OCI-LY1 (cell line): ENCODE measurements at regions not wholly inside any gene's neighbourhood (a gene's known extent, or its start where the extent isn't known, plus 50 kb on each side); places are given as distances from the start of the nearest gene placed in this dataset.

ENCODE experiments used
- H2AFZ ChIP-seq: fragments of 200-600 bp; sonication (generic), shearing (Covaris generic); 2 replicates; pipeline ENCODE4 v1.6.0; 2014; ENCODE audit warnings: antibody characterized with exemption, mild to moderate bottlenecking, low read length
- H3F3A ChIP-seq: fragments of 200-600 bp; sonication (generic), shearing (Covaris generic); 2 replicates; pipeline ENCODE4 v1.6.0; 2014; ENCODE audit warnings: mild to moderate bottlenecking, antibody characterized with exemption, low read length, moderate library complexity; ENCODE audit not compliant: insufficient read depth
- H3K27ac ChIP-seq: fragments of 200-600 bp; sonication (generic); 2 replicates; pipeline ENCODE4 v1.5.1; 2014; ENCODE audit warnings: low read length, mixed run types, mild to moderate bottlenecking, low read depth; ENCODE audit not compliant: poor library complexity, severe bottlenecking
- H3K27me3 ChIP-seq: fragments of 200-600 bp; sonication (generic); 2 replicates; pipeline ENCODE4 v1.6.0; 2014; ENCODE audit warnings: antibody characterized with exemption, mild to moderate bottlenecking, low read length, moderate library complexity; ENCODE audit not compliant: insufficient read depth
- H3K36me3 ChIP-seq: fragments of 200-600 bp; sonication (generic); 2 replicates; pipeline ENCODE4 v1.6.1; 2014; ENCODE audit warnings: mild to moderate bottlenecking, antibody characterized with exemption, low read length, moderate library complexity, mixed read lengths; ENCODE audit not compliant: insufficient read depth
- H3K4me1 ChIP-seq: fragments of 200-600 bp; sonication (generic); 2 replicates; pipeline ENCODE4 v1.5.1; 2014; ENCODE audit warnings: mild to moderate bottlenecking, low read length, moderate library complexity; ENCODE audit not compliant: insufficient read depth, severe bottlenecking
- H3K4me2 ChIP-seq: fragments of 200-600 bp; sonication (generic), shearing (Covaris generic); 2 replicates; pipeline ENCODE4 v1.6.1; 2014; ENCODE audit warnings: low read length
- H3K4me3 ChIP-seq: fragments of 200-600 bp; sonication (generic); 2 replicates; pipeline ENCODE4 v1.5.1; 2014; ENCODE audit warnings: low read length, low read depth, mild to moderate bottlenecking, mixed read lengths; ENCODE audit not compliant: poor library complexity, severe bottlenecking
- H3K79me2 ChIP-seq: fragments of 200-600 bp; shearing (Covaris generic); 2 replicates; pipeline ENCODE4 v1.6.1; 2016; ENCODE audit warnings: mixed run types, low read length, mixed read lengths; ENCODE audit not compliant: insufficient read depth
- H3K9ac ChIP-seq: fragments of 200-600 bp; sonication (generic), shearing (Covaris generic); 2 replicates; pipeline ENCODE4 v1.6.1; 2014; ENCODE audit warnings: mild to moderate bottlenecking, low read length, mixed read lengths
- H3K9me2 ChIP-seq: fragments of 200-600 bp; sonication (generic), shearing (Covaris generic); 2 replicates; pipeline ENCODE4 v1.6.1; 2014; ENCODE audit warnings: low read depth, mild to moderate bottlenecking, low read length, mixed read lengths
- H3K9me3 ChIP-seq: fragments of 200-600 bp; shearing (Covaris generic); 2 replicates; pipeline ENCODE4 v1.6.1; 2014; ENCODE audit warnings: low read length, mixed read lengths
- H4K20me1 ChIP-seq: fragments of 200-600 bp; sonication (generic), shearing (Covaris generic); 2 replicates; pipeline ENCODE4 v1.6.0; 2016; ENCODE audit warnings: mild to moderate bottlenecking, low read length; ENCODE audit not compliant: insufficient read depth
- EZH2 ChIP-seq: fragments of 200-600 bp; sonication (generic), shearing (Covaris generic); IDR thresholded peaks from 2 replicates; pipeline ENCODE4 v1.8.0; 2017; ENCODE audit warnings: borderline replicate concordance, mixed run types, mild to moderate bottlenecking, antibody characterized with exemption, low read length, moderate library complexity, mixed read lengths
- TF ChIP-seq, protein P1 (sequence below): fragments of 200-600 bp; sonication (generic), shearing (Covaris generic); IDR thresholded peaks from 2 replicates; pipeline ENCODE4 v1.5.1; 2017; ENCODE audit warnings: mild to moderate bottlenecking, antibody characterized with exemption, low read length, moderate library complexity, mixed read lengths

DNA sequence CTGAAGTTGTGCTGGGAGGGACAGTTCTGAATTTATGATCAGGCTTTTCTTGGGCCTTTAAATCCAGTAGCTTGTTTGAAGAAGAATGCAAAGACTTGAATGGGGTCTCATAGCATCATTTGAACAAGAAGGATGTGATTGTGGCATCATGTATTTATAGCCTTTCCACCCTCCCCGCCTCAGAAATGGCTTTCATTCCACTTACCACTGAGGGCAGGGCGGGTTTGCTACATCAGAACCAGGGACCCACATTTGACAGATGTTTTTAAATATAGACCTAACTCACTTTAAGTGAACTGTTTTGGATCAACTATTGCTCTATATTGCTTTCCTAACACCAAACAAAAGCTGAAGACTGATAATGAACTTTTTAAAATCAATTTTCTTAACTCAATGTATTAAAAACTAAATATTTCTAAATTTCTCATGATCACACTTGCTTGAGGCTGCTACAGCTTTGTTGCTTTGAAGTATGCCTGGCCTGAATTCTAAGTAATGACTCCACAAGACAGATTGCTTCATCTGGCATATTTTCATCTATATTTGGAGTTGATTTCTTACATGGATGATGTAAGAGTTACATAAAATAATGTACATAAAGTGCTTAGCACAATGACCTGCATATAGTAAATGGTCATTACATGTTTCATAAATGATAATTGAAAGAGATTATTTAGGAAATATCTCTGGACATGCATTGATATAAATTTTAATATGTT, 1552.9 kb upstream of the SLC39A10 start:
- no peaks in the 10 kb centered on the region for H3K27me3 ChIP-seq
- no peaks in the 10 kb centered on the region for H4K20me1 ChIP-seq
- H3K9ac ChIP-seq: peak overlapping the region; percentile 27; the same call in 1 of the 2 replicates
- H3K79me2 ChIP-seq: no peaks in the 10 kb centered on the region
- peak overlapping the region; percentile 35 for H3K4me2 ChIP-seq
- no peak for TF ChIP-seq EZH2
- TF ChIP-seq, protein P1, sequence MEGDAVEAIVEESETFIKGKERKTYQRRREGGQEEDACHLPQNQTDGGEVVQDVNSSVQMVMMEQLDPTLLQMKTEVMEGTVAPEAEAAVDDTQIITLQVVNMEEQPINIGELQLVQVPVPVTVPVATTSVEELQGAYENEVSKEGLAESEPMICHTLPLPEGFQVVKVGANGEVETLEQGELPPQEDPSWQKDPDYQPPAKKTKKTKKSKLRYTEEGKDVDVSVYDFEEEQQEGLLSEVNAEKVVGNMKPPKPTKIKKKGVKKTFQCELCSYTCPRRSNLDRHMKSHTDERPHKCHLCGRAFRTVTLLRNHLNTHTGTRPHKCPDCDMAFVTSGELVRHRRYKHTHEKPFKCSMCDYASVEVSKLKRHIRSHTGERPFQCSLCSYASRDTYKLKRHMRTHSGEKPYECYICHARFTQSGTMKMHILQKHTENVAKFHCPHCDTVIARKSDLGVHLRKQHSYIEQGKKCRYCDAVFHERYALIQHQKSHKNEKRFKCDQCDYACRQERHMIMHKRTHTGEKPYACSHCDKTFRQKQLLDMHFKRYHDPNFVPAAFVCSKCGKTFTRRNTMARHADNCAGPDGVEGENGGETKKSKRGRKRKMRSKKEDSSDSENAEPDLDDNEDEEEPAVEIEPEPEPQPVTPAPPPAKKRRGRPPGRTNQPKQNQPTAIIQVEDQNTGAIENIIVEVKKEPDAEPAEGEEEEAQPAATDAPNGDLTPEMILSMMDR: no peak
- H3K36me3 ChIP-seq: no peaks in the 10 kb centered on the region
- H2AFZ ChIP-seq: peak overlapping the region; percentile 25; the same call in 1 of the 2 replicates
- peak overlapping the region; percentile 92 for H3K27ac ChIP-seq
- H3F3A ChIP-seq: 0 out of 2 replicates have a peak, but pooled peaks cover 4% of the 10 kb centered on the region
- H3K9me3 ChIP-seq: no peaks in the 10 kb centered on the region
- peaks cover 29% of the 10 kb centered on the region for H3K4me1 ChIP-seq
- no peaks in the 10 kb centered on the region for H3K9me2 ChIP-seq
- no peak overlapping the region for H3K4me3 ChIP-seq

DNA sequence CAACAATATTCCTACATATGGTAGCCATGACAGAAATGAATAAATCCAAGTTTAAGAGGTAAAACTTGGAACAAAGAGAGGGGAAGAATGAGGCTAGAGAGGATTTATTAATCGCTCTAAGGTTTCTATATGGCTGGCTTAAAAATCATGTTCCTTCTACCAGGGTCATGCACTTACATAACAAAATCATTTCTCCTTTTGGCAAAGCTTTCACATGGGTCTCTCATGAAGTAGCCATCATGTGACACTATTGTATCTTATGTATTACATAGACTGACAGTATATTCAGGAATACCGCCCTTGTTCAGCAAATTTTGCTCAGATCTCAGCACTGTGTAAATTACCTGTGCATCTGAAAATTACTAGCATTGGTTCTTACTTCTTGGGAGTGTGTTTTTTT, 1554.5 kb upstream of the SLC39A10 start:
- H4K20me1 ChIP-seq: no peaks in the 10 kb centered on the region
- no peaks in the 10 kb centered on the region for H3K9me2 ChIP-seq
- peaks cover 26% of the 10 kb centered on the region for H3K4me1 ChIP-seq
- H3K9me3 ChIP-seq: no peaks in the 10 kb centered on the region
- H3K9ac ChIP-seq: no peak overlapping the region
- no peak for TF ChIP-seq EZH2
- TF ChIP-seq, protein P1: no peak
- H3F3A ChIP-seq: 0 out of 2 replicates have a peak, but pooled peaks cover 4% of the 10 kb centered on the region
- no peak overlapping the region for H2AFZ ChIP-seq
- H3K4me3 ChIP-seq: no peak overlapping the region
- no peak overlapping the region for H3K4me2 ChIP-seq
- no peaks in the 10 kb centered on the region for H3K36me3 ChIP-seq
- no peaks in the 10 kb centered on the region for H3K79me2 ChIP-seq
- H3K27me3 ChIP-seq: no peaks in the 10 kb centered on the region
- no peak overlapping the region for H3K27ac ChIP-seq

DNA sequence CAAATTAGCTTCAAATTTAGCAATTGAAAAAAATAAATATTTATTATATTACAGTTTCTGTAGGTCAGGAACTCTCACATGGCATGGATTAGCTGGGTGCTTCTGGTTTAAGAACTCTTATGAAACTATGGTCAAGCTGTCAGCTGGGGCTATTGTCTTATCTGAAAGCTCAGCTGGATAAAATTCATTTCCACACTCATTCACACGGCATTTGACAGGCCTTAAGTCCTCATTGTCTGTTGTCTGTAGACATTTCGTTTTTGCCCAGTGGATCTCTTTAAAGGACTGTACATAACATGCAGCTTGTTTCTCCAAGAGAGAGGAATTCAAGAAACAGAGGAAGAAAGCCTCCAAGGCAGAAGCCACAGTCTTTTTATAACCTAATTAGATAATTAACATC, 1556.8 kb upstream of the SLC39A10 start:
- H3F3A ChIP-seq: 0 out of 2 replicates have a peak, but pooled peaks cover 4% of the 10 kb centered on the region
- peaks cover 22% of the 10 kb centered on the region for H3K4me1 ChIP-seq
- H4K20me1 ChIP-seq: no peaks in the 10 kb centered on the region
- no peak overlapping the region for H3K4me2 ChIP-seq
- H3K27me3 ChIP-seq: no peaks in the 10 kb centered on the region
- H3K27ac ChIP-seq: no peak overlapping the region
- H3K9me2 ChIP-seq: no peaks in the 10 kb centered on the region
- no peaks in the 10 kb centered on the region for H3K9me3 ChIP-seq
- no peaks in the 10 kb centered on the region for H3K36me3 ChIP-seq
- H2AFZ ChIP-seq: no peak overlapping the region
- TF ChIP-seq, protein P1: no peak
- TF ChIP-seq EZH2: no peak
- no peak overlapping the region for H3K9ac ChIP-seq
- no peak overlapping the region for H3K4me3 ChIP-seq
- no peaks in the 10 kb centered on the region for H3K79me2 ChIP-seq
